D721Med (cell line): ENCODE measurements at regions not wholly inside any gene's neighbourhood (a gene's known extent, or its start where the extent isn't known, plus 50 kb on each side); places are given as distances from the start of the nearest gene placed in this dataset.
"Not testable (repeated sequence)": the region's sequence is repeated elsewhere in the genome, so short reads cannot be mapped to it uniquely, and the experiment has no call there.

Experiments used
- DNase-seq: peaks from one replicate; pipeline ENCODE4 v3.0.0; 2011; ENCODE audit warnings: low spot score; ENCODE audit not compliant: insufficient read length
- FAIRE-seq: peaks from 2 replicates; lab custom pipeline; 2011; peaks lifted over from hg19 to GRCh38; lab: Jason Lieb, UNC
- CTCF ChIP-seq: IDR thresholded peaks from 2 replicates; pipeline ENCODE4 v1.5.1; 2012; ENCODE audit warnings: mild to moderate bottlenecking, control low read depth; ENCODE audit not compliant: insufficient read depth; ENCODE audit errors: missing control alignments

DNA sequence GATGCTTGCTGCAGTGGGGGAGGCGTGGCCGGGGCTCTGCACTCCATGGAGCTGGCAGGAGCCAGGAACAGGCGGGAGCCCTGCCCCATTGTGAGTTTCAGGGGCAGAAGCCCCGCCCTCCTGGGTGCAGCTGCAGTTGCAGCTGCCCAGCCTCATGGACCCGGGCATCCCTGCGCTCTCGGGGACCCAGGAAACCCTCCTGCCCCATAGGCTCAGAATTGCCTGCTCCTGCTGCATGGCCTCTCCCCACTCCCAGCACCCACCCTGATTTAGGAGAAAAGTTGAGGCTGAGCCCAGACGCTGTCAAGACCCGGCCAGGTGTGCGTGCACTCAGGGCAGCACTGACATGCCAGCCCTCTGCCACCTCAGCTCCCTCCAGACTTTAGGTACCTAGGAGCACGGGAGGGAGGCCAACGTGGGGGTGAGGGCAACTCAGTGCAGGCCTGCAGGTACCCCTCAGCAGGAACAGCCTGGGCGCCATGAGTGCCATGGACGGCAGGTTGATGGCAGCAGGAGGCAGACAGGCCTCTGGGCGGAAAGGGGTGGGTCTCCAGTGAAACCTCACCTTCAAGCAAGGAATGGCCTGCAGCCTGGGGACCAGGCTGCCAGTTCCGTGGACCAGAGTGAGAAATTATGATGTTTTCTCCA is 67.2 kb upstream of the MAGEB2 start:
- TF ChIP-seq CTCF: no peak
- no peak for FAIRE-seq
- no peak for DNase-seq

- DNase-seq, FAIRE-seq: not testable (repeated sequence)
Observed at GRCh38 chrX:30149206-30149605, 66.2 kb upstream of the MAGEB2 start.

- no peak for FAIRE-seq
- DNase-seq: no peak
- TF ChIP-seq CTCF: no peak
Observed at GRCh38 chrX:30150196-30150895, 65.0 kb upstream of the MAGEB2 start.

DNA sequence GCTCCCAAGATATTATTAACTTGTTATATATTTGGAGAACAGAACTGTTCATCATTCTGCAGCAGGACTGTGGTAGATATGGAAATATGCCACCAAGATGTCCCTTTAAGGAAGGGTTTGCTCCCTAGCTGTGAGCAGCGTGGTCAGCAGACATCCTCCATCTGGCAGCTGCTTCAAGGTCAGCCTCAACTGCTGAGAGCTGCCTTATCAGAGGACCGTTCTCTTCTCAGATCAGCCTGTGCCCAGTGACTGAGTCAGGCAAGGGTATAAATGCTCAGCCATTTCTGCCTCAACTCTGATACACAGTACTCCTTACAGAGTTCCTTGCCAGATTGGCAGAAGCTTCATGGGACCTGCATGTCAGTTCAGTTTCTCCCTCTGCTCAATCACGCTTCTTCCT is 63.4 kb upstream of the MAGEB2 start:
- DNase-seq: no peak
- TF ChIP-seq CTCF: no peak
- no peak for FAIRE-seq

- DNase-seq (no peak), FAIRE-seq (no peak)
- TF ChIP-seq CTCF: no peak
Observed at GRCh38 chrX:30153175-30153880, 62.0 kb upstream of the MAGEB2 start.

DNA sequence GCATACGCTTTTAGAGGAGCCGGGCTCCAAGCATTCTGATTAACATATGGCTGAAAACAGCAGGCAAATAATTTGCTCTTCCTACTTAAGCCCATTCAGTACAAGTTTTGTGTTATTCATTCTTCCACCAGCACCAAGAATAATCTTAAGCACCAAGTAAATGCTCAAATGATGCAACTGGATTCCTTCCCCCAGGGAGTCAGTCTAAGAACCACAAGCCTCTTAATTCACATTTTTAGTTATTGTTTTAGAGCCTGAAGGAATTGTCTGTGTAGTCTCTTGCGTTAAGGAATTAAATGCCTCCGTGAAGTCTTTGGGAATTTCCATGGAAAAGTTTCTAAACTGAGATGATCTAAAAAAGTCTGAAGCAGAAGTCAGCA is 61.5 kb upstream of the MAGEB2 start:
- DNase-seq (no peak), FAIRE-seq (no peak)
- TF ChIP-seq CTCF: no peak

DNA sequence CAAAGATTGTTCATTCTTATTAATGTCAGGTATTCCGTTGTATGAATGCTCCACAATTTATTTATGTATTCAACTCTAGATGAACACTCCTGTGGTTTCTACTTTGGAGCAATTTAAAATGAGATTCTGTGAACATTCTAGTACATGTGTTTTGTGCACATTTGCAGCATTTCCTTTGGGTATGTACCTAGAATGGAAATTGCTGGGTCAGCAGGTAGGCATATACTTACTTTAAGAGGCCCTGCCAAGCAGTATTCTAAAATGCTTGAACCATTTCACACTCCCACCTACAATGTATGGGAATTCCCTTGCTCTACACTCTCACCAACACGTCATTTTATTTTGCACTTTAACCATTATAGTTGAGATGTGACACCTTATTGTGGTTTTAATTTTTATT is 59.4 kb upstream of the MAGEB2 start:
- no peak for DNase-seq
- FAIRE-seq: no peak
- no peak for TF ChIP-seq CTCF
